ENCODE measurements at regions not wholly inside any gene's neighbourhood (a gene's known extent, or its start where the extent isn't known, plus 50 kb on each side); places are given as distances from the start of the nearest gene placed in this dataset.
A peak's percentile ranks its signal among the peaks of the same experiment; 100 is the strongest.

DNA sequence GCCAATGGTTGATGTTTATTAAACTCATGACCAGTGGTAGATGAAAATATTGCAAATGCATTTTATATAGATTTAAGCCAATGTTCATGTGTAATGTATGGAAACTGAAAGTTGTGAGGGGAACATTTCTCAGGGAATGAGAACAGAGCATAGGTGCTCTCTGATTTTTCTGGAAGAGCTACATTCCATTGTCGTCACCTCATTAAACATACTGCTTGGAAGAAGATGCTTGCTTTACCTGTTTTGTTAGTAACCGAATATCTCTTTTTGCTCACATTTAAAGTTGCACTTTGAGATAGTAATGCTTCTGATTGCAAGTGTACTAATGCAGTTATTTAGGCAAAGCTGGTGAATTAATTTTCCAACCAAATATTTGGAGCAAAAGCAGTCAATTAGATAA is 93.8 kb upstream of the CLCN4 start:
- Mint-ChIP-seq H3K4me1 (peaks cover 23% of the 10 kb centered on the region), H3K9me3 (peaks cover 30% of the 10 kb centered on the region), H3K27me3 (ENCODE audit: low read depth) (no peaks in the 10 kb centered on the region), H3K36me3 (peaks cover 20% of the 10 kb centered on the region), H3K4me3 (no peak overlapping the region), H3K27ac (peak overlapping the region; percentile 55)
- TF ChIP-seq, protein P1, sequence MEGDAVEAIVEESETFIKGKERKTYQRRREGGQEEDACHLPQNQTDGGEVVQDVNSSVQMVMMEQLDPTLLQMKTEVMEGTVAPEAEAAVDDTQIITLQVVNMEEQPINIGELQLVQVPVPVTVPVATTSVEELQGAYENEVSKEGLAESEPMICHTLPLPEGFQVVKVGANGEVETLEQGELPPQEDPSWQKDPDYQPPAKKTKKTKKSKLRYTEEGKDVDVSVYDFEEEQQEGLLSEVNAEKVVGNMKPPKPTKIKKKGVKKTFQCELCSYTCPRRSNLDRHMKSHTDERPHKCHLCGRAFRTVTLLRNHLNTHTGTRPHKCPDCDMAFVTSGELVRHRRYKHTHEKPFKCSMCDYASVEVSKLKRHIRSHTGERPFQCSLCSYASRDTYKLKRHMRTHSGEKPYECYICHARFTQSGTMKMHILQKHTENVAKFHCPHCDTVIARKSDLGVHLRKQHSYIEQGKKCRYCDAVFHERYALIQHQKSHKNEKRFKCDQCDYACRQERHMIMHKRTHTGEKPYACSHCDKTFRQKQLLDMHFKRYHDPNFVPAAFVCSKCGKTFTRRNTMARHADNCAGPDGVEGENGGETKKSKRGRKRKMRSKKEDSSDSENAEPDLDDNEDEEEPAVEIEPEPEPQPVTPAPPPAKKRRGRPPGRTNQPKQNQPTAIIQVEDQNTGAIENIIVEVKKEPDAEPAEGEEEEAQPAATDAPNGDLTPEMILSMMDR (IDR thresholded peaks at IDR 0.05; ENCODE audit: unreplicated experiment) = no peak
- no peak for DNase-seq (ENCODE audit: low spot score in 2 of 2, unreplicated experiment in 2 of 2)

DNA sequence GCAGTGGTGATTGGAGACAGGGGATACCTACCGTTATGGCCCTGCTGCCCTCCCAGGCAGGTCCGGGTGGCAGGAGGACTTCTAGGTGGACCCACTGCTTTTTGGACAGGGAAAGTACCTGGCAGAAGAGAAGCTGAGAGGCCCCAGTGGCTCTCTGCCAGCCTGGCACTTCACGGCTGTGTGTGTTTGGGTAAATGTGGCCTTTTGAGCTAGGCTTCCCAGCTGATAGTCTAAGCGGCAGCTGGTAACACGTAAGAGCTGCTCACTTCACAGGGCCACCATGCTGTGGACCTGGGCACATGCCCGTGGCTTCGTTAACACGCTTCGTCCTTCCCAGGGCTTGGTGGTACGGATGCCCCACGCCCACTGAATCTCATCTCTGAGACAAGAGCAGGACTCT is 92.0 kb upstream of the CLCN4 start:
- TF ChIP-seq, protein P1 (IDR thresholded peaks at IDR 0.05; ENCODE audit: unreplicated experiment) = no peak
- Mint-ChIP-seq H3K4me1 (peaks cover 25% of the 10 kb centered on the region), H3K27ac (no peak overlapping the region), H3K4me3 (no peak overlapping the region), H3K27me3 (ENCODE audit: low read depth) (no peaks in the 10 kb centered on the region), H3K9me3 (peaks cover 39% of the 10 kb centered on the region), H3K36me3 (peaks cover 22% of the 10 kb centered on the region)
- no peak for DNase-seq (ENCODE audit: low spot score in 2 of 2, unreplicated experiment in 2 of 2)

DNA sequence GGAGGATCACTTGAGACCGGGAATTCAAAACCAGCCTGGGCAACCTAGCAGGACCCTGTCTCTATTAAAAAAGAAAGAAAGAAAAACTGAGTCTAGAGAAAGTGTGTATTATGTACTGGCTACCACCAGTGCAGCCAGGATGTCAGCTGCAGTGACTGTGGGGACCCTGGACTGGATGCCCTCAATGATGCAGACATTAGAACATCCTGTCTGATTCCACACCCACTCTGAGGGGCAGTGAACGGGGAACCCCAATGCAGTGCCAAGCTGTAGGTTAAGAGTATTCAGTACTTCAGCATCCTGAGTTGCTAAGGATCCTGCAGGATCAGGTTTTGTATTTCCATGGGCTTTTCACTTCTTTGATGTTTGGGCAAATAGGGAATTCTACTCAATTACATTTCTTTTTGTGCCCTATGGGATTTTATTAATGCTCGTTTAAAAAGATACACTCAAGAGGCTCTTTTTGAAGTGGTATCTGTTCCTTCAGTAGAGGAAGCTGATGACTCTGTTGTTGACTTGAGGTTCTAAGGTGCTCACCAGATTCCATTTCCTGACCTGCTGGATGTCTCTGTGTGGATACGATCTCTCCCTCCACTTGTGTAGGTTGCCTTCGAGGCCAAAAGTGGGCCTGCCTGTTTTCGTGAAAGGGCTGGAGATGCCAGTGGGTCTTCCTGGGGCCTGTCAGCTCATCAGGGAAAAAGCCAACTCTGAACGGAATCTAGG is 85.9 kb upstream of the CLCN4 start:
- Mint-ChIP-seq H3K27me3 (ENCODE audit: low read depth) (no peaks in the 10 kb centered on the region), H3K4me3 (no peak overlapping the region), H3K36me3 (peaks cover 18% of the 10 kb centered on the region), H3K9me3 (peaks cover 34% of the 10 kb centered on the region), H3K4me1 (peaks cover 2% of the 10 kb centered on the region), H3K27ac (no peak overlapping the region)
- no peak for DNase-seq (ENCODE audit: low spot score in 2 of 2, unreplicated experiment in 2 of 2)
- TF ChIP-seq, protein P1 (IDR thresholded peaks at IDR 0.05; ENCODE audit: unreplicated experiment) = no peak

GRCh38 chrX:10071451-10072144 is 85.2 kb upstream of the CLCN4 start:
- no peak overlapping the region for H3K27ac Mint-ChIP-seq

GRCh38 chrX:10072786-10073568 is 83.8 kb upstream of the CLCN4 start:
- Mint-ChIP-seq H3K36me3 (peaks cover 5% of the 10 kb centered on the region), H3K4me3 (no peak overlapping the region), H3K27ac (no peak overlapping the region), H3K9me3 (peaks cover 29% of the 10 kb centered on the region), H3K27me3 (ENCODE audit: low read depth) (no peaks in the 10 kb centered on the region), H3K4me1 (peaks cover 5% of the 10 kb centered on the region)
- TF ChIP-seq, protein P1 (IDR thresholded peaks at IDR 0.05; ENCODE audit: unreplicated experiment) = no peak
- DNase-seq (ENCODE audit: low spot score in 2 of 2, unreplicated experiment in 2 of 2) = no peak

More at GRCh38 chrX:10071451-10072144, 85.2 kb upstream of the CLCN4 start:
- no peak overlapping the region for H3K4me3 Mint-ChIP-seq
- DNase-seq (ENCODE audit: low spot score in 2 of 2, unreplicated experiment in 2 of 2) = no peak
- H3K36me3 Mint-ChIP-seq = peaks cover 11% of the 10 kb centered on the region
- peaks cover 27% of the 10 kb centered on the region for H3K9me3 Mint-ChIP-seq
- TF ChIP-seq, protein P1 (IDR thresholded peaks at IDR 0.05; ENCODE audit: unreplicated experiment) = no peak
- H3K4me1 Mint-ChIP-seq = peaks cover 2% of the 10 kb centered on the region
- no peaks in the 10 kb centered on the region for H3K27me3 Mint-ChIP-seq (ENCODE audit: low read depth)

Measured in mesothelial cell of epicardium (in vitro differentiated cells).